Hepatocyte (in vitro differentiated cells): ENCODE measurements at regions not wholly inside any gene's neighbourhood (a gene's known extent, or its start where the extent isn't known, plus 50 kb on each side); places are given as distances from the start of the nearest gene placed in this dataset.
"Not testable (repeated sequence)": the region's sequence is repeated elsewhere in the genome, so short reads cannot be mapped to it uniquely, and the experiment has no call there.

Experiments used
- DNase-seq: peaks from one replicate; pipeline ENCODE4 v3.0.0-alpha.2; 2016; ENCODE audit warnings: low spot score
- H2AFZ ChIP-seq: fragments of 200-600 bp; sonication (generic); 2 replicates; pipeline ENCODE4 v1.6.0; 2016; ENCODE audit warnings: antibody characterized with exemption, mild to moderate bottlenecking
- H3K27ac ChIP-seq: fragments of 200-600 bp; sonication (generic); 2 replicates; pipeline ENCODE4 v1.5.1; 2016; ENCODE audit warnings: mild to moderate bottlenecking
- H3K27me3 ChIP-seq: fragments of 200-600 bp; sonication (generic); 2 replicates; pipeline ENCODE4 v1.6.1; 2016
- H3K36me3 ChIP-seq: fragments of 200-600 bp; sonication (generic); replicated peaks from 2 replicates; pipeline ENCODE4 v1.5.1; 2016; ENCODE audit warnings: low read depth; ENCODE audit not compliant: insufficient read depth
- H3K4me1 ChIP-seq: fragments of 200-600 bp; sonication (generic); 2 replicates; pipeline ENCODE4 v1.5.1; 2016; ENCODE audit warnings: mild to moderate bottlenecking, moderate library complexity; ENCODE audit not compliant: insufficient read depth
- H3K4me2 ChIP-seq: fragments of 200-600 bp; sonication (generic); 2 replicates; pipeline ENCODE4 v1.6.0; 2016
- H3K4me3 ChIP-seq: fragments of 200-600 bp; sonication (generic); 2 replicates; pipeline ENCODE4 v1.5.1; 2016; ENCODE audit warnings: mild to moderate bottlenecking
- H3K79me2 ChIP-seq: fragments of 200-600 bp; sonication (generic); 2 replicates; pipeline ENCODE4 v1.6.0; 2017; ENCODE audit warnings: mild to moderate bottlenecking
- H3K9me2 ChIP-seq: fragments of 200-600 bp; sonication (generic); replicated peaks from 2 replicates; pipeline ENCODE4 v1.6.0; 2017; ENCODE audit warnings: mild to moderate bottlenecking; ENCODE audit not compliant: insufficient read depth
- H3K9me3 ChIP-seq: fragments of 200-600 bp; sonication (generic); 2 replicates; pipeline ENCODE4 v1.5.1; 2016; ENCODE audit warnings: low read depth, mild to moderate bottlenecking
- H4K20me1 ChIP-seq: fragments of 200-600 bp; sonication (generic); 2 replicates; pipeline ENCODE4 v1.6.0; 2016; ENCODE audit warnings: mild to moderate bottlenecking; ENCODE audit not compliant: insufficient read depth, poor library complexity, severe bottlenecking
- CTCF ChIP-seq: fragments of 200-600 bp; sonication (generic); IDR thresholded peaks from 2 replicates; pipeline ENCODE4 v1.5.1; 2016; ENCODE audit warnings: antibody characterized with exemption, mild to moderate bottlenecking; ENCODE audit not compliant: poor library complexity
- EZH2 ChIP-seq: fragments of 200-600 bp; sonication (generic); IDR thresholded peaks from 2 replicates; pipeline ENCODE4 v1.6.1; 2016; ENCODE audit warnings: antibody characterized with exemption, mild to moderate bottlenecking, borderline replicate concordance
- EZH2phosphoT487 ChIP-seq: fragments of 200-600 bp; sonication (generic); IDR thresholded peaks from one replicate; pipeline ENCODE4 v1.6.1; 2018; ENCODE audit warnings: antibody characterized with exemption, mild to moderate bottlenecking, low read depth, moderate library complexity; ENCODE audit not compliant: unreplicated experiment, severe bottlenecking
- WGBS: methylation state at CpG from one replicate; pipeline ENCODE4 v1.1.6; 2016; ENCODE audit warnings: low lambda C conversion rate; ENCODE audit errors: missing lambda C conversion rate; 5-methylcytosine and 5-hydroxymethylcytosine counted together

- no peak for DNase-seq
- Histone ChIP-seq H3K79me2 (no peaks in the 10 kb centered on the region), H3K36me3 (no peaks in the 10 kb centered on the region), H4K20me1 (no peaks in the 10 kb centered on the region), H3K4me3 (no peak overlapping the region), H3K27me3 (no peaks in the 10 kb centered on the region), H3K9me2 (no peaks in the 10 kb centered on the region), H3K9me3 (no peaks in the 10 kb centered on the region), H2AFZ (no peak overlapping the region), H3K27ac (no peak overlapping the region), H3K4me2 (no peak overlapping the region), H3K4me1 (no peaks in the 10 kb centered on the region)
- 67% methylated on average over 2 of the region's 2 CpGs for WGBS
- TF ChIP-seq EZH2 (no peak), CTCF (no peak), EZH2phosphoT487 (no peak)
These were observed 609.3 kb upstream of the IGFBP7 start for GRCh38 chr4:57719456-57719855.

GRCh38 chr4:57714313-57714712 is 604.1 kb upstream of the IGFBP7 start:
- WGBS = 95% methylated on average over 10 of the region's 10 CpGs
- H3K9me2 ChIP-seq, H3K4me3 ChIP-seq, H3K36me3 ChIP-seq, H3K9me3 ChIP-seq, H3K4me1 ChIP-seq, DNase-seq, H3K27me3 ChIP-seq, H2AFZ ChIP-seq, H3K79me2 ChIP-seq, H3K4me2 ChIP-seq, H3K27ac ChIP-seq, H4K20me1 ChIP-seq: not testable (repeated sequence)

- no peak overlapping the region for H3K4me3 ChIP-seq
- H3K79me2 ChIP-seq = no peaks in the 10 kb centered on the region
- H2AFZ ChIP-seq = no peak overlapping the region
- H4K20me1 ChIP-seq = no peaks in the 10 kb centered on the region
- H3K27ac ChIP-seq = no peak overlapping the region
- no peaks in the 10 kb centered on the region for H3K9me3 ChIP-seq
- H3K4me1 ChIP-seq = peaks cover 3% of the 10 kb centered on the region
- H3K9me2 ChIP-seq = no peaks in the 10 kb centered on the region
- DNase-seq = no peak
- TF ChIP-seq EZH2 (no peak), CTCF (no peak), EZH2phosphoT487 (no peak)
- WGBS = 88% methylated on average over 2 of the region's 2 CpGs
- no peaks in the 10 kb centered on the region for H3K36me3 ChIP-seq
- no peaks in the 10 kb centered on the region for H3K27me3 ChIP-seq
- no peak overlapping the region for H3K4me2 ChIP-seq
These were observed 599.9 kb upstream of the IGFBP7 start for GRCh38 chr4:57710053-57710452.

- 76% methylated on average over 1 of the region's 1 CpG for WGBS
These were observed 581.2 kb upstream of the IGFBP7 start for GRCh38 chr4:57691370-57691769.

More at GRCh38 chr4:57691370-57691769, 581.2 kb upstream of the IGFBP7 start:
- H3K9me2 ChIP-seq = no peaks in the 10 kb centered on the region
- no peaks in the 10 kb centered on the region for H4K20me1 ChIP-seq
- no peaks in the 10 kb centered on the region for H3K79me2 ChIP-seq
- no peaks in the 10 kb centered on the region for H3K27me3 ChIP-seq
- DNase-seq = no peak
- no peak overlapping the region for H2AFZ ChIP-seq
- TF ChIP-seq CTCF (no peak), EZH2 (no peak), EZH2phosphoT487 (no peak)
- no peak overlapping the region for H3K4me3 ChIP-seq
- H3K27ac ChIP-seq = peak overlapping the region; percentile 45
- no peaks in the 10 kb centered on the region for H3K4me1 ChIP-seq
- no peaks in the 10 kb centered on the region for H3K9me3 ChIP-seq
- no peaks in the 10 kb centered on the region for H3K36me3 ChIP-seq
- H3K4me2 ChIP-seq = no peak overlapping the region
